DMS53 (cell line): ENCODE measurements at regions not wholly inside any gene's neighbourhood (a gene's known extent, or its start where the extent isn't known, plus 50 kb on each side); places are given as distances from the start of the nearest gene placed in this dataset.
A peak's percentile ranks its signal among the peaks of the same experiment; 100 is the strongest.

Experiments
- DNase-seq: peaks from one replicate; lab custom pipeline; 2025; lab: John Stamatoyannopoulos, UW

- DNase-seq: no peak
Measured at GRCh38 chr20:50426866-50427718, 83.1 kb upstream of the PTPN1 start.

- DNase-seq: no peak
Measured at GRCh38 chr20:50427719-50428083, 82.5 kb upstream of the PTPN1 start.

- DNase-seq: no peak
Measured at GRCh38 chr20:50428097-50428828, 81.9 kb upstream of the PTPN1 start.

GRCh38 chr20:50429412-50429811 lies 80.8 kb upstream of the PTPN1 start:
- DNase-seq: no peak

DNA sequence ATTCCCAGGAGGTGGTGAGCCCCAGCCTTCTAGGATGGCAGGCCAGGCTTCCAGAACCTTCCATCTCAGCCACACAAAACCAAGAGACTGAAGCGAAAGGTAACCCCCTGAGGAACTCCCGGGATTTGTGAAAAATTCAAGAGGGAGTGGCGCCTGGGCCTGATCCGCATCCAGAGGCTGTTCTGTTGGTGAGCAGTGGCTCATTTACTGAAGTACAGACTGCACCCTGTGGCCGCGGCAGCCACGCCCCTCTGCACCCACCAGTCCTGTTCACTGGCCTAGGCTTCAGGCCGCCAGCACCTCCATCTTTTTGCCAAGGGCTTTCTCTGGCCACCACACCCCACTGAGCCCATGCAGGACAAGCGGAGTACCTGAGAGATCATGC lies 79.1 kb upstream of the PTPN1 start:
- DNase-seq: no peak

GRCh38 chr20:50433001-50433761 lies 77.0 kb upstream of the PTPN1 start:
- no peak for DNase-seq

DNA sequence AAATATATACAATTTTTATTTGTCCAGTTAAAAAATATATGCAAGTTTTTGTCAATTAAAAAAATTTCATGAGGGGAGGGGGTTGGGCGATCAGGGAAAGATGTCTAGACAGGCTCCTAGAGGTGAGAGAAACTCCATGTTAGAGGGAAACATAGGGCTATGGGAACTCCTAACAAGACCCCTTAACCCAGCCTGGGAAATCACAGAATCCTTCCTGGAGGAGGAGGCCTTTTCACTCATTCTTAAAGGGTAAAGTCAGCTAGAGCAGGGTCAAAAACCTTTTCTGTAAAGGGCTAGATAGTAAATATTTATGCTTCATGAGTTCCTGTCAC lies 75.9 kb upstream of the PTPN1 start:
- DNase-seq: no peak

DNA sequence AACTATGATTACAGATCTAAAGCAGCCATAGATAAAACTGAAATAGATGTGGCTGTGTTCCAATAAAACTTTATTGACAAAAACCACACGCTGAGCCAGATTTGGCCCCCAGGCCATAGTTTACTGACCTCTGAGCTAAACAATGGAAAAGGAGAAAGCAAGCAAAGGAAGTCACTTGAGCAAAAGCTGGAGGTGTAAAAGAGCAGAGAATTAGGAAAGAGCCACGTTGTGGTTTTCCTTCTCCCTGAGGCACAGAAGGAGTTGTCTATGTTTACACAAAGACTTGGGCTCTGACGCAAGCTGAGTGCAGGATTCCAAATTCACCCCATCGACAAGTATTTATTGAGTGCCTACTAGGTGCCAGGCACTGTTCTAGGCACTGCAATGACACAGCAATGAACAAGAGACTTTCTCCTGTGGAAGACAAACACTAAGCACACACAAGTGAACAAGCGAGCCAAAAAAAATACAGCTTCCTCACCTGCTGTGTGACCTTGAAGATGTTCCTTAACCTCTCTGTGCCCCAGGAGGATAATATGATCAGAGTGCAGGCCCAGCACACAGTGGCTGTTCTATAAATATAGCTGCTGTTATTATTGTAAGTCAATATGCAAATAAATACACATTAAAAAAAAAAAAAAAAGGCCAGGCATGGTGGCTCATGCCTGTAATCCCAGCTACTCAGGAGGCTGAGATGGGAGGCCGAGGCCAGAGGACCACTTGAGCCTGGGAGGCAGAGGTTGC lies 75.4 kb upstream of the PTPN1 start:
- no peak for DNase-seq

GRCh38 chr20:50435397-50436051 lies 74.7 kb upstream of the PTPN1 start:
- DNase-seq: no peak

DNA sequence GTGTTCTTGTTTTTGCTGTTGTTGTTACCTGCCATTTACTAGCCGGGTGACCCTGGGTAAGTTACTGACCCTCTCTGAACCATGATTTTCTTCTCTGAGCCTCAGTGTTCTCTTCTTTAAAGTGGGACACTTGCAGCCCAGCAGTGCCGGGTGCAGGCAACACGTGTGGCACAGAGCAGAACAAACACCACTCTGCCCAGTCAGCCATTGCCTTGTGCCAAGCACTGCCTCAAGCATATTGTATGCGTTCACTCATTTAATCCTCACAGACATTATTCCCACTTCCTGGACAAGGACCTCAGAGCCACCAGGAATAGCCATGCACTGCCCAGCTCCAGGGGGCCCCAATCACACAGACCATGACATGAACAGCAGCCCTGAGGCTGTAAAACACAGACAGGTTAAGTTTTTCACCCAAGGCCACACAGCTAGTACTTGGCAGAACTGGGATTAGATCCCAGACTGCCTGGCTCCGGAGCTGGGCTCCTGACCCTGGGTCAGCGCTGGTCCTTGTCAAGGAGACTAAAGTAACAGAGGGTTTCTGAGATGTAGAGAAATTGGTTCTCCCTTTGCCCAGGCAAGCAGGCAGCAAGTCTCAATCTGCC lies 74.0 kb upstream of the PTPN1 start:
- DNase-seq: no peak

DNA sequence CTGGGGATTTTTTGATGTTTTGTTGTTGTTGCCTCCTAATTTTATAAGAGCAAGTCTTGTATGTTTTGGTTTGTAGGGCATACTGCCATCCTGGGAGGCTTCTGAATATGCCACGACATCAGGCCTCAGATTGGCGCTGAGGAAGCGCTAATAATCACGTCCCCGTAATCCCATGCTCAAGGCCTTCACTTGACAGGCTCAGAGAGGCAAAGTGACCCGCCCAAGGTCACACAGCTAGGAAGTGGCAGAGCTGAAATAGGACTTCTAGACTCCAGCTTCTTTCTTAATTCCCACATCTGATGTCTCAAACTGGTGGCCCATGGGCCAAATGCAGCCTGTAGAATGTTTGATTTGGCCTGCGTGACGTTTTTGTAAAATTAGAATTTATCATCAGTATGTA lies 73.5 kb upstream of the PTPN1 start:
- DNase-seq: no peak

GRCh38 chr20:50438986-50439407 lies 71.2 kb upstream of the PTPN1 start:
- DNase-seq: no peak

- DNase-seq: no peak
Measured at GRCh38 chr20:50439539-50440453, 70.4 kb upstream of the PTPN1 start.

DNA sequence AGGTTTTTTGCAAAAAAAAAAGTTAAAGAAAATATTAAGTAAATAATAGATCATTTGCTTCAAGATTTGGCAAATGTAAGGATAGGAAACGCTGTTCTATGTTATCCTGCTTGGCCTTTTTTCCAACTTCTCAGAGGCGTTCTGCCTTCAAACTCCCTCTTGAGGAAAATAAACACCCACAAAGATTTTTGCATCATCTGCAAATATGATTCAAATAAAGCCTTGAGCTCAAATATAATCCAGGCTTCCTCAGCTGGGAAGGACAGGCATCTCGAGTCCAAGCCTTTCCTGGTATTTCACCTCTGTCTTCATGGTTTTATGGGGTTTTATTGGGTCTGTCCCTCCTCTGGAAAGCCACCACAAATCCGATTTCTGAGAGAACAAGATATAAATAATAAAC lies 67.7 kb upstream of the PTPN1 start:
- no peak for DNase-seq

DNA sequence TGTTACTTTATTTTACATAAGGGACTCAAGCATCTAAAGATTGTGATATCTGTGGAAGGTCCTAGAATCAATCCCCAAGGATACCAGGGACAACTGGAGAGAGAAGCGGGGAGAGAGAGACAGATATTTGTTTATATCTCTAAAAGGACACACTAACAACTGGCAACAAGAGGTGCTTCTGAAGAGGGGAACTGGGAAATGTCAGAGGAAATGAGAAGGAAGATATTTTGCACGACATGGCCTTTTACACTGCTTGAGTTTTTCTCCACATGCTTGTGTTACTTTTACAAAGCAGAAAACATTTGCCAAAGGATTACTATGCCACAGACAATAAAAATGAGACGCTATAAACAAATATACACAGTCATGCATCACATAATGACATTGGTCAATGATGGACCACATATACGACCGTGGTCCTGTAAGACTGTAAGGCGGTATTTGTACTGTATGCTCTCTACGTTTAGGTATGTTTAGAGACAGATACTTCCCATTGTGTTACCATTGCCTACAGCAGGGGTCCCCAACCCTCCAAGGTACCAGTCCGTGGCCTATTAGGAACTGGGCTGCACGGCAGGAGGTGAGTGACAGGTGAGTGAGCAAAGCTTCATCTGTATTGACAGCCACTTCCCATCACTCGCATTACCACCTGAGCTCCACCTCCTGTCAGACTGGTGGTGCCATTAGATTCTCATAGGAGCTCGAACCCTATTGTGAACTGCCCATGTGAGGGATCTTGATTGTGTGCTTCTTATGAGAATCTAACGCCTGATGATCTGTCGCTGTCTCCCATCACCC lies 64.6 kb upstream of the PTPN1 start:
- DNase-seq: peak; percentile 89

GRCh38 chr20:50446351-50447101 lies 63.7 kb upstream of the PTPN1 start:
- DNase-seq: peak; percentile 25

DNA sequence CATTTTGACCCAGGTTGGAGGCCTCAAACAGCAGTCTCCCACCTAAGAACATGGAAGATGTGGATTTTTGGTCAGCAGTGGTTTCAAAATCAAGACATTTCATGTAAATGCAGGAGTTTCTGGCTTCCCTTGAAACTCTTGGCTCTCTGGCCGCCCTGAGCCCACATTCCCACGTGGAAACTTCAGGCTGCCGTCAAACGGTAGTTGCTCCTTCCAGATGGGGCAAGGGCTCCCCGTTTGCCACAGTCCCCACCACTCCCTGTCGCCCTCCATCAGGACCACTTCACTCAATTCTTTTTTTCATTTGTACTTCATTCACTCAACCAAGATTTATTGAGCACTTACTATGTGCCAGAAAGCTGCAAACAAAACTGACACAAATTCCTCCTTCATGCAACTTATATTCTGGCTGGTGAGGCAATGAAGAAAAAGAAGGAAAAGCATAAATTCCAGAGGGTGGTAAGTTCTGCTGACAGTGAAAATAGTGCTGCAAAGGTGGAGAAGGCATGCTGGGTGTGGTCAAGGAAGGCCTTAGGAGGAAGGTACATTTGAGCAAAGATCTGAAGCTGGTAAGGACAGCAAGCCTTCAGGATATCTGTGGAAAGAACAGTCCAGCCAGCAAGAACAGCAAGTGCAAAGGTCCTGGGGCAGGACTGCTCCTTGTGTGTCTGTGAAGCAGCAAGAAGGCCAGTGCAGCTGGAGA lies 62.9 kb upstream of the PTPN1 start:
- no peak for DNase-seq

DNA sequence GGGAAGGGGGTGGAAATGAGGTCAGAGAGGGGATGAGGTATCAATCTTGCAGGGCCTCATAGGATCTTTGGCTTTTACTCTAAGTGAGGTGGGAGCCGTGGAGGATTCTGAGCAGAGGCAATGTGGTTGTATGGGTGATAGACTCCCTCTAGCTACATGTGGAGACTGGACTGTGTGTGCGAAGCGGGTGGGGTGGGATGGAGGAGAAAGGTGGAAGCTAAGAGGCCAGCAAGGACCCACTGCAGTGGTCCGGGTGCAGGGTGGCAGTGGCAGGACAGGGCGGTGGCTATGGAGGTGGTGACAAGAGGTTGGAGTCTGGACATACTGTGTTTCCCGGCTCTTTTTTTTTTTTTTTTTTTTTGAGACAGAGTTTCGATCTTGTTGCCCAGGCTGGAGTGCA lies 62.4 kb upstream of the PTPN1 start:
- DNase-seq: no peak
